ENCODE measurements at regions not wholly inside any gene's neighbourhood (a gene's known extent, or its start where the extent isn't known, plus 50 kb on each side); places are given as distances from the start of the nearest gene placed in this dataset.

- DNase-seq (ENCODE audit: low spot score) = no peak
Measured at GRCh38 chr2:225739328-225739727, 339.8 kb downstream of the NYAP2 start.

- DNase-seq (ENCODE audit: low spot score) = no peak
Measured at GRCh38 chr2:225738735-225739134, 339.2 kb downstream of the NYAP2 start.

GRCh38 chr2:225737556-225737955 is 338.0 kb downstream of the NYAP2 start:
- no peak for DNase-seq (ENCODE audit: low spot score)

- no peak for DNase-seq (ENCODE audit: low spot score)
Measured at GRCh38 chr2:225735844-225736243, 336.3 kb downstream of the NYAP2 start.

GRCh38 chr2:225725726-225726125 is 326.2 kb downstream of the NYAP2 start:
- DNase-seq (ENCODE audit: low spot score) = no peak

All from CD4-positive, alpha-beta T cell treated with Interleukin-2 at 100 ng/mL for 4 hours (primary cell).